Transverse colon (tissue), 4 donors: ENCODE measurements at regions not wholly inside any gene's neighbourhood (a gene's known extent, or its start where the extent isn't known, plus 50 kb on each side); places are given as distances from the start of the nearest gene placed in this dataset.

Experiments
- POLR2A ChIP-seq: fragments of 450-650 bp; IDR thresholded peaks from one replicate; pipeline ENCODE4 v1.6.1; 2016; ENCODE audit warnings: antibody characterized with exemption, mild to moderate bottlenecking, moderate library complexity
- POLR2AphosphoS5 ChIP-seq, 3 donors: sonication (generic); formaldehyde crosslinking; IDR thresholded peaks; one replicate each; pipeline ENCODE4 v1.6.1; 2016; ENCODE audit warnings: antibody characterized with exemption in 3 of 3
- TF ChIP-seq, protein P1 (sequence below), 5 experiments: fragments of 200-600 bp in 3 of 5; fragments of 450-650 bp in 2 of 5; sonication (generic) in 3 of 5; IDR thresholded peaks; 1 replicate in 2 of 5; 2 replicates in 3 of 5; pipeline ENCODE4 v1.5.1; 2016 to 2017; ENCODE audit warnings: antibody characterized with exemption in 5 of 5, inconsistent platforms in 3 of 5, mild to moderate bottlenecking in 2 of 5, moderate library complexity in 1 of 5

DNA sequence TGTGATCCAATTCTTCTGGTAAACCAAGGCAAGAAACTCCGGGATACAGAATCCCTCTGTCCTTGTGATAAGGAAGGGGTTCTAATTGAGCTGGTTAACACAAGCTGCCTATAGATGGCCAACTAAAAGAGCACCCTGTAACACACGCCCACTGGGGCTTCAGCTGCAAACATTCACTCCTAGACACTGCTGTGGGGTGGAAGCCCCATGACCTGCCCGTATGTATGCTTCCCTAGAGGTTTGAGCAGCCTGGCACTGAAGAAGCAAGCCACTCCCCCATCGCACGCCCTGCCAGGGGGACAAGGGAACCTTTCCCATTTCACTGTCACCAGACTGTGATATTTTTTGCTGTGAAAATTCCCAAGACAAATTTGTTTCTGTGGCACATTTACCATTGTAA lies 516.9 kb upstream of the GOLIM4 start:
- TF ChIP-seq POLR2A, result no peak
- TF ChIP-seq, protein P1, sequence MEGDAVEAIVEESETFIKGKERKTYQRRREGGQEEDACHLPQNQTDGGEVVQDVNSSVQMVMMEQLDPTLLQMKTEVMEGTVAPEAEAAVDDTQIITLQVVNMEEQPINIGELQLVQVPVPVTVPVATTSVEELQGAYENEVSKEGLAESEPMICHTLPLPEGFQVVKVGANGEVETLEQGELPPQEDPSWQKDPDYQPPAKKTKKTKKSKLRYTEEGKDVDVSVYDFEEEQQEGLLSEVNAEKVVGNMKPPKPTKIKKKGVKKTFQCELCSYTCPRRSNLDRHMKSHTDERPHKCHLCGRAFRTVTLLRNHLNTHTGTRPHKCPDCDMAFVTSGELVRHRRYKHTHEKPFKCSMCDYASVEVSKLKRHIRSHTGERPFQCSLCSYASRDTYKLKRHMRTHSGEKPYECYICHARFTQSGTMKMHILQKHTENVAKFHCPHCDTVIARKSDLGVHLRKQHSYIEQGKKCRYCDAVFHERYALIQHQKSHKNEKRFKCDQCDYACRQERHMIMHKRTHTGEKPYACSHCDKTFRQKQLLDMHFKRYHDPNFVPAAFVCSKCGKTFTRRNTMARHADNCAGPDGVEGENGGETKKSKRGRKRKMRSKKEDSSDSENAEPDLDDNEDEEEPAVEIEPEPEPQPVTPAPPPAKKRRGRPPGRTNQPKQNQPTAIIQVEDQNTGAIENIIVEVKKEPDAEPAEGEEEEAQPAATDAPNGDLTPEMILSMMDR (IDR thresholded peaks at IDR 0.05), result no peak
- no peak for TF ChIP-seq POLR2AphosphoS5 (IDR thresholded peaks at IDR 0.05)
